ENCODE measurements at regions not wholly inside any gene's neighbourhood (a gene's known extent, or its start where the extent isn't known, plus 50 kb on each side); places are given as distances from the start of the nearest gene placed in this dataset.

DNA sequence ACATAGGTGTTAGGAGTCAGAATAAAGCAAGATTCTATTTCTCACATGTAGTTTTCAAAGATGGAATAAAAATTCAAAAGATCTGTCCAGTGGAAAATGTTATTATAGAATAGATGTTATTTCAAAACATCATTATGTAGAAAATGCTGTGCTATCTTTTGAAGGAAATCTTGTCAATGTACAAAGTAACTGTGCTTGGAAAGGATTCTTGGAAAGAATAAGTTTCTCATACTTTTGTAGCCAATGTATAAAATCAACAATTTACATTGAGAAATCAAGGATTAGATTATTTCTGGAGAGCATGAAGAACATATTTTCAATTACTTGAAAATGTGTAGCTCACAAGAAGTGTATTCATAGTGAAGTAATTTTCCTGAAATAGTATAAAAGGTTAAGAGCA is 532.5 kb upstream of the MGAT4C start:
- no peak overlapping the region for H3K23ac ChIP-seq (ENCODE audit: insufficient read length, low read depth, low read length)
- H3K27me3 Mint-ChIP-seq (ENCODE audit: low read depth): no peaks in the 10 kb centered on the region
- H3K9ac ChIP-seq (ENCODE audit: extremely low read depth, insufficient read length, low read length): no peak overlapping the region

More for the DNA sequence above, 532.5 kb upstream of the MGAT4C start:
- no peak overlapping the region for H3K14ac ChIP-seq (ENCODE audit: insufficient read depth, low read length)
- H4K5ac ChIP-seq (ENCODE audit: insufficient read length, low read depth, low read length): no peak overlapping the region
- no peak for DNase-seq
- no peak overlapping the region for H3K4me2 ChIP-seq (ENCODE audit: insufficient read depth, insufficient read length, low read length)
- no peak overlapping the region for H3K18ac ChIP-seq (ENCODE audit: insufficient read length, low read depth, low read length)
- H3K27ac ChIP-seq (ENCODE audit: insufficient read length, low read depth, low read length): no peak overlapping the region
- H2AK5ac ChIP-seq (ENCODE audit: insufficient read length, low read length): no peak overlapping the region
- no peaks in the 10 kb centered on the region for H3K79me2 ChIP-seq (ENCODE audit: insufficient read depth, low read length)
- H3K27ac Mint-ChIP-seq: no peak overlapping the region
- H3K56ac ChIP-seq (ENCODE audit: insufficient read length, low read depth, low read length): no peak overlapping the region
- no peak overlapping the region for H2BK15ac ChIP-seq (ENCODE audit: low read depth, low read length)
- H3K4me1 Mint-ChIP-seq: no peaks in the 10 kb centered on the region
- H2BK120ac ChIP-seq (ENCODE audit: low read depth, low read length, poor library complexity, severe bottlenecking): no peak overlapping the region
- no peaks in the 10 kb centered on the region for H4K20me1 ChIP-seq (ENCODE audit: control insufficient read depth, insufficient read depth, insufficient read length)
- H3K9me3 ChIP-seq (ENCODE audit: control insufficient read depth, low read depth, low read length): no peaks in the 10 kb centered on the region
- H3K23me2 ChIP-seq (ENCODE audit: insufficient read length, low read depth, low read length, poor library complexity, severe bottlenecking): no peaks in the 10 kb centered on the region
- H3K4me1 ChIP-seq (ENCODE audit: insufficient read depth, low read length): no peaks in the 10 kb centered on the region
- no peak overlapping the region for H3T11ph ChIP-seq (ENCODE audit: low read length)
- H2AFZ ChIP-seq (ENCODE audit: low read length): no peak overlapping the region
- H3K9me3 Mint-ChIP-seq: no peaks in the 10 kb centered on the region
- no peak overlapping the region for H2BK5ac ChIP-seq (ENCODE audit: insufficient read length, low read length)
- no peaks in the 10 kb centered on the region for H3K36me3 Mint-ChIP-seq (ENCODE audit: insufficient read depth in 1 of 3, low read depth in 3 of 3)
- H3K27me3 ChIP-seq (ENCODE audit: insufficient read depth, low read length): no peaks in the 10 kb centered on the region
- H4K8ac ChIP-seq (replicated peaks; ENCODE audit: insufficient read length, low read depth, low read length): no peak overlapping the region
- H2BK20ac ChIP-seq (ENCODE audit: low read depth, low read length, poor library complexity, severe bottlenecking): no peak overlapping the region
- H3K79me1 ChIP-seq (ENCODE audit: insufficient read depth, low read depth, low read length, poor library complexity, severe bottlenecking): no peaks in the 10 kb centered on the region
- H4K91ac ChIP-seq (ENCODE audit: insufficient read length, low read depth, low read length): no peak overlapping the region
- H2BK12ac ChIP-seq (ENCODE audit: insufficient read length, low read depth, low read length): no peak overlapping the region
- H3K4me3 Mint-ChIP-seq: no peak overlapping the region
- no peak overlapping the region for H3K4ac ChIP-seq (ENCODE audit: low read depth, low read length)
- TF ChIP-seq, protein P1, sequence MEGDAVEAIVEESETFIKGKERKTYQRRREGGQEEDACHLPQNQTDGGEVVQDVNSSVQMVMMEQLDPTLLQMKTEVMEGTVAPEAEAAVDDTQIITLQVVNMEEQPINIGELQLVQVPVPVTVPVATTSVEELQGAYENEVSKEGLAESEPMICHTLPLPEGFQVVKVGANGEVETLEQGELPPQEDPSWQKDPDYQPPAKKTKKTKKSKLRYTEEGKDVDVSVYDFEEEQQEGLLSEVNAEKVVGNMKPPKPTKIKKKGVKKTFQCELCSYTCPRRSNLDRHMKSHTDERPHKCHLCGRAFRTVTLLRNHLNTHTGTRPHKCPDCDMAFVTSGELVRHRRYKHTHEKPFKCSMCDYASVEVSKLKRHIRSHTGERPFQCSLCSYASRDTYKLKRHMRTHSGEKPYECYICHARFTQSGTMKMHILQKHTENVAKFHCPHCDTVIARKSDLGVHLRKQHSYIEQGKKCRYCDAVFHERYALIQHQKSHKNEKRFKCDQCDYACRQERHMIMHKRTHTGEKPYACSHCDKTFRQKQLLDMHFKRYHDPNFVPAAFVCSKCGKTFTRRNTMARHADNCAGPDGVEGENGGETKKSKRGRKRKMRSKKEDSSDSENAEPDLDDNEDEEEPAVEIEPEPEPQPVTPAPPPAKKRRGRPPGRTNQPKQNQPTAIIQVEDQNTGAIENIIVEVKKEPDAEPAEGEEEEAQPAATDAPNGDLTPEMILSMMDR (conservative IDR thresholded peaks at IDR 0.05): no peak
